Upper lobe of right lung (tissue), 1 donor: ENCODE measurements at regions not wholly inside any gene's neighbourhood (a gene's known extent, or its start where the extent isn't known, plus 50 kb on each side); places are given as distances from the start of the nearest gene placed in this dataset.
A peak's percentile ranks its signal among the peaks of the same experiment; 100 is the strongest.
"Not testable (repeated sequence)": the region's sequence is repeated elsewhere in the genome, so short reads cannot be mapped to it uniquely, and the experiment has no call there.

Source experiments
- ATAC-seq: fragments of 200-7000 bp; cut with Tn5 transposase; one replicate; pipeline ENCODE4 v1.9.1; 2020; ENCODE audit warnings: mild to moderate bottlenecking, moderate library complexity
- DNase-seq: peaks from one replicate; pipeline ENCODE4 v3.0.0-alpha.2; 2020
- H3K27ac ChIP-seq: fragments of 200-600 bp; one replicate; pipeline ENCODE4 v1.8.0; 2022
- H3K27me3 ChIP-seq: fragments of 200-600 bp; one replicate; pipeline ENCODE4 v1.8.0; 2022; ENCODE audit warnings: mild to moderate bottlenecking
- H3K36me3 ChIP-seq: fragments of 200-600 bp; one replicate; pipeline ENCODE4 v1.8.0; 2022
- H3K4me1 ChIP-seq: fragments of 200-600 bp; one replicate; pipeline ENCODE4 v1.8.0; 2022
- H3K4me3 ChIP-seq: fragments of 200-600 bp; one replicate; pipeline ENCODE4 v1.8.0; 2022; ENCODE audit warnings: mild to moderate bottlenecking
- H3K9me3 ChIP-seq: fragments of 200-600 bp; one replicate; pipeline ENCODE4 v1.8.0; 2022
- intact Hi-C: fragments of 100-400 bp; cut with DNase I; formaldehyde crosslinking; loops from one replicate; pipeline ENCODE4 v1.11.0; 2022
- TF ChIP-seq, protein P1 (sequence below): fragments of 200-600 bp; IDR thresholded peaks from one replicate; pipeline ENCODE4 v1.8.0; 2022; ENCODE audit warnings: antibody characterized with exemption
- donor health status: DM: no; HTN: yes; CAD: no; lungs with severe emphysema.

DNA sequence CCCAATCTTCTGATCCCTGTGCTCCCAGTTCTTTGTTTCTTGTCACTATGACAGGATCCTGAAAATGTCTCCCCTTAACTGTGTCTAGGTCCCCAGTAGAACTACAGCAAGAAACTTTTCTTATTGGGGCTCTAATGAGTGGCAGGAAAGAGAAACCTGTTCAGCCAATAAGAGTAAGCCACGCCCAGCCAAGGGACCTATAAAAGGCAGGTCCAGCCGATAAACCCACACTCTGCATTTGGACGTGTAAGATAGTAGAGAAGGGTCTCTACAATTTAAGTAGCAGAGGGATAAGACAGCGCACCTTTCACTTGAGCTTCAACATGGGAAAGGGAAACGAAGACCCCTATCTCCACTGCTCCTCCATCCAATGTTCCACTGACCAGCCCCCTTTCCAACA lies 149.9 kb downstream of the LMLN start:
- no peak overlapping the region for H3K27ac ChIP-seq
- intact Hi-C loops = no loop called here
- H3K9me3 ChIP-seq = no peaks in the 10 kb centered on the region
- H3K27me3 ChIP-seq = peaks cover 74% of the 10 kb centered on the region
- ATAC-seq (no peak), DNase-seq (no peak)
- H3K36me3 ChIP-seq = no peaks in the 10 kb centered on the region
- TF ChIP-seq, protein P1, sequence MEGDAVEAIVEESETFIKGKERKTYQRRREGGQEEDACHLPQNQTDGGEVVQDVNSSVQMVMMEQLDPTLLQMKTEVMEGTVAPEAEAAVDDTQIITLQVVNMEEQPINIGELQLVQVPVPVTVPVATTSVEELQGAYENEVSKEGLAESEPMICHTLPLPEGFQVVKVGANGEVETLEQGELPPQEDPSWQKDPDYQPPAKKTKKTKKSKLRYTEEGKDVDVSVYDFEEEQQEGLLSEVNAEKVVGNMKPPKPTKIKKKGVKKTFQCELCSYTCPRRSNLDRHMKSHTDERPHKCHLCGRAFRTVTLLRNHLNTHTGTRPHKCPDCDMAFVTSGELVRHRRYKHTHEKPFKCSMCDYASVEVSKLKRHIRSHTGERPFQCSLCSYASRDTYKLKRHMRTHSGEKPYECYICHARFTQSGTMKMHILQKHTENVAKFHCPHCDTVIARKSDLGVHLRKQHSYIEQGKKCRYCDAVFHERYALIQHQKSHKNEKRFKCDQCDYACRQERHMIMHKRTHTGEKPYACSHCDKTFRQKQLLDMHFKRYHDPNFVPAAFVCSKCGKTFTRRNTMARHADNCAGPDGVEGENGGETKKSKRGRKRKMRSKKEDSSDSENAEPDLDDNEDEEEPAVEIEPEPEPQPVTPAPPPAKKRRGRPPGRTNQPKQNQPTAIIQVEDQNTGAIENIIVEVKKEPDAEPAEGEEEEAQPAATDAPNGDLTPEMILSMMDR = no peak
- peaks cover 8% of the 10 kb centered on the region for H3K4me1 ChIP-seq
- no peak overlapping the region for H3K4me3 ChIP-seq

DNA sequence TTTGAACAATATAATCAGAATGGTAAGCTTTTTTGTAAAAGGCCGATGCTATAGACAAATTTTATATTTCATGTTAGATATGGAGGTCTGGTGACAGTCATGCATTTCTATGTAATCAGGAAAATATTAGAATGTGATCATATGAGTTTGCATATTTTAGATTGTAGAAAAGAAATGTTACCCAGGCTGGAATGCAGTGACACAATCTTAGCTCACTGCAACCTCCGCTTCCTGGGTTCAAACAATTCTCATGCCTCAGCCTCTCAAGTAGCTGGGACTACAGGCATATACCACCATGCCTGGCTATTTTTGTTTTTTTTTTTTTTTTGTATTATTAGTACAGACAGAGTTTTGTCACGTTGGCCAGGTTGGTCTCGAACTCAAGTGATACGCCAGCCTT lies 152.0 kb downstream of the LMLN start:
- Histone ChIP-seq H3K4me3 (no peak overlapping the region), H3K36me3 (no peaks in the 10 kb centered on the region), H3K4me1 (peaks cover 8% of the 10 kb centered on the region), H3K27me3 (peaks cover 72% of the 10 kb centered on the region), H3K9me3 (no peaks in the 10 kb centered on the region), H3K27ac (no peak overlapping the region)
- TF ChIP-seq, protein P1 = no peak
- DNase-seq (no peak), ATAC-seq (no peak)
- intact Hi-C loops = no loop called here

DNA sequence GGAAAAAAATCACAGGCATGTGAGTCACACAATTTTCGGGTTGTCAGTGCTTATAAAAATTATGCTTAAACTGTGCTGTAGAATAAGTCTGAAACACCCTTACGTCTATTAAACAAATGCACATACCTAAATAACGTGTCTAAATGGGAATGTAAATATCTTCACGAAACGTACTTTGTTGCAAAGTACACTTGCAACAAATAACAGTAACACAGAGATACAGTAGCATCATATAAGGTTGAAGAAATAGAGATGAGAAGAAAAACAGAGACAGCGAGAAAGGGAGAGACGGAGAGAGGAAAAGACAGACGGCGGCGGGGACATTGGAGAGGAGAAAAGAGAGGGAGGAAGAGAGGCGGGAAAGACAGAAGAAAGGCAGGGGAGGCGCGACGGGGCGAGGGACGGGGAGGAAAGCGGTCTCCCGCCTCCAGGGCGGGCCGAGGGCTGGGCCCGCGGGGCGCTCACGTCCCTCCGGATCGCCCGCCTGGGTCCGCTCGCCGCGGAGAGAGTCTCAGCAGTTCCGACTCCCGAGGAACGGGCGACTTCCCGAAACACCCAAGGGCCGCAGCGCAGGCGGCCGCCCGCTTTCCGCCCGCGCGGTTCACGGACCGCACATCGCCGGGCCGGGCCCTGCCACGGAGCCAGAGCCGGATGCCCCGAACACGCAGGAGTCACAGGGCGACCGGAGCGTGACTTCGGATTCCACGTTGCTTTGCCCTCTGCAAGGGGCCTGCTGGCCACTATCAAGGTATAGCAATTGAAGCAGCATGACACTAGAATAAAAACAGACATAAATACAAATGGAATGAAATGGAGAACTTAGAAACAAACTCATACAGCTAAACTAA lies 153.4 kb downstream of the LMLN start:
- TF ChIP-seq, protein P1 = no peak
- H3K4me3 ChIP-seq = peak overlapping the region; percentile 11
- ATAC-seq (peak; percentile 70), DNase-seq (no peak)
- H3K27me3 ChIP-seq = peaks cover 68% of the 10 kb centered on the region
- intact Hi-C loops = no loop called here
- H3K36me3 ChIP-seq = no peaks in the 10 kb centered on the region
- H3K4me1 ChIP-seq = peaks cover 8% of the 10 kb centered on the region
- no peaks in the 10 kb centered on the region for H3K9me3 ChIP-seq
- no peak overlapping the region for H3K27ac ChIP-seq

DNA sequence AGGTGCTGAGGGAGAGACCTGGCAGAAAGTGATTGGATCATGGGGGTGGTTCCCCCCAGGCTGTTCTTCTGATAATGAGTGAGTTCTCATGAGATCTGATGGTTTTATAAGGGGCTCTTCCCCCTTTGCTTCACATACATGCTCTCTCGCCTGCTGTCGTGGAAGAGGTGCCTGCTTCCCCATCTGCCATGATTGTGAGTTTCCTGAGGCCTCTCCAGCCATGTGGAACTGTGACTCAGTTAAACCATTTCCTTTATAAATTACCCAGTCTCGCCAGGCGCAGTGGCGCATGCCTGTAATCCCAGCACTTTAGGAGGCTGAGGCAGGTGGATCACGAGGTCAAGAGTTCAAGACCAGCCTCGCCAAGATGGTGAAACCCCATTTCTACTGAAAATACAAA lies 154.5 kb downstream of the LMLN start:
- ATAC-seq, intact Hi-C loops, H3K27ac ChIP-seq: not testable (repeated sequence)

GRCh38 chr3:198122184-198122583 lies 162.2 kb downstream of the LMLN start:
- H3K4me1 ChIP-seq, H3K4me3 ChIP-seq, intact Hi-C loops, H3K27me3 ChIP-seq, H3K27ac ChIP-seq, H3K36me3 ChIP-seq, DNase-seq, ATAC-seq, H3K9me3 ChIP-seq: not testable (repeated sequence)

More for the DNA sequence above, 154.5 kb downstream of the LMLN start:
- DNase-seq, H3K4me1 ChIP-seq, H3K36me3 ChIP-seq, H3K9me3 ChIP-seq, H3K4me3 ChIP-seq: not testable (repeated sequence)
- H3K27me3 ChIP-seq = peaks cover 60% of the 10 kb centered on the region

- H3K4me1 ChIP-seq, H3K27me3 ChIP-seq, H3K4me3 ChIP-seq, H3K27ac ChIP-seq, intact Hi-C loops, H3K9me3 ChIP-seq, H3K36me3 ChIP-seq, DNase-seq: not testable (repeated sequence)
- peak; percentile 18 for ATAC-seq
These were observed 177.2 kb downstream of the LMLN start for GRCh38 chr3:198137038-198137835.

GRCh38 chr3:198138205-198138604 lies 178.2 kb downstream of the LMLN start:
- H3K27me3 ChIP-seq, H3K9me3 ChIP-seq, H3K4me1 ChIP-seq, H3K4me3 ChIP-seq, intact Hi-C loops, H3K36me3 ChIP-seq, H3K27ac ChIP-seq, DNase-seq: not testable (repeated sequence)
- ATAC-seq = peak; percentile 7

GRCh38 chr3:198139037-198139436 lies 179.0 kb downstream of the LMLN start:
- intact Hi-C loops, H3K4me1 ChIP-seq, H3K4me3 ChIP-seq, DNase-seq, H3K9me3 ChIP-seq, H3K27me3 ChIP-seq, H3K27ac ChIP-seq, H3K36me3 ChIP-seq, ATAC-seq: not testable (repeated sequence)

GRCh38 chr3:198139513-198140167 lies 179.6 kb downstream of the LMLN start:
- H3K4me1 ChIP-seq, ATAC-seq, intact Hi-C loops, H3K9me3 ChIP-seq, H3K27ac ChIP-seq, H3K4me3 ChIP-seq, H3K27me3 ChIP-seq, DNase-seq, H3K36me3 ChIP-seq: not testable (repeated sequence)

DNA sequence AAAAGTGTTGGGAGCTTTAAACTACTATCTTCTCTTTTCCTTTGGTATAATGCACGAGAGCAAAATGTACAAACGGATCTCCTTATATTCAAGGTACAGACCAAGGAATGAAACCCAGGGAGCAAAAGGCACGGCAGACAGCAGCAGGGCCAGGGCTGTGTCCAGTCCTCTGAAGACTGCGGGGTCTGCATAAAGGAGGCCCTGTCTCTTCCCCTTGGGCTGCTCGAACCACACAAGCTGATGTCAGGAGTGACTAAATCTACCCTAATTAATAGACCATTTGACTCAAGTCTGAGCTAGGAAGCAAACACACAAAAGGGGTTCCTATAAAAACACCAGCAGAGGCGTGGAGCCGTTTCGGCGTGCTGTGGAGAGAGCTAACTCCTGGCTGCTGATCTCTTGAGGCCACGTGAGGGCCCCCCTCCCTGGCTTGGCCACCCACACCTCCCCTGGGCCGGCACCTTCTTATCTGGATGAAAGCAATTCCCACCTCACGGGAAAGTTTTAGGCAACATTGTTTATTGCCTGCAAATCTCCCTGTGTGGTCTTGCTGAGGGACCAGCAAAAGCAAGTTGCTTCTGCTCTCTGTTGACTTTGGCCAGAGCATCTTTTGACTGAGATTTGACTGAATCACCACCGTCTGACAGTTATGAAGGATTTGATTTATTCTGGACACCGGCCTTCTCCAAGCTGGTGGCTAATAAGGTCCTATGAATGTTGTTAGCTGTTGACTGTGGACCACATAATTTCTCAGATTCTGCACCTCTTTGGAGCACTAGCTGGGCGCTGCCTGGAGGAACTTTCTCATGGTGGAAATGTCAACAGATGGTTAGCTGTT lies 183.5 kb downstream of the LMLN start:
- H3K9me3 ChIP-seq, ATAC-seq, H3K27ac ChIP-seq, H3K27me3 ChIP-seq, intact Hi-C loops, DNase-seq, H3K4me1 ChIP-seq, H3K4me3 ChIP-seq, H3K36me3 ChIP-seq: not testable (repeated sequence)
